A549 (cell line): ENCODE measurements at regions not wholly inside any gene's neighbourhood (a gene's known extent, or its start where the extent isn't known, plus 50 kb on each side); places are given as distances from the start of the nearest gene placed in this dataset.

ENCODE experiments used
- BHLHE40 ChIP-seq: IDR thresholded peaks from 2 replicates; pipeline ENCODE4 v1.6.1; 2012; ENCODE audit warnings: low read depth, low read length, inconsistent platforms
- CTCF ChIP-seq: fragments of >200 bp; sonication (Bioruptor Twin); formaldehyde crosslinking; IDR thresholded peaks from 3 replicates; pipeline ENCODE4 v1.5.1; 2016
- JUNB ChIP-seq: fragments of >200 bp; sonication (Bioruptor Twin); formaldehyde crosslinking; IDR thresholded peaks from 2 replicates; pipeline ENCODE4 v1.6.1; 2016
- NR3C1 ChIP-seq: fragments of >200 bp; sonication (Bioruptor Twin); formaldehyde crosslinking; IDR thresholded peaks from 3 replicates; pipeline ENCODE4 v1.6.1; 2017
- PHF8 ChIP-seq: fragments of 200-600 bp; sonication (generic); IDR thresholded peaks from 2 replicates; pipeline ENCODE4 v1.6.1; 2016; ENCODE audit warnings: low read depth, mild to moderate bottlenecking, antibody characterized with exemption, moderate library complexity, borderline replicate concordance
- POLR2A ChIP-seq: IDR thresholded peaks from 2 replicates; pipeline ENCODE4 v1.6.1; 2012; ENCODE audit warnings: mild to moderate bottlenecking, low read length
- RFX5 ChIP-seq: fragments of 450-650 bp; IDR thresholded peaks from 2 replicates; pipeline ENCODE4 v1.7.1; 2014; ENCODE audit warnings: antibody characterized with exemption, mild to moderate bottlenecking, moderate library complexity
- TP53 ChIP-seq: fragments of 250-450 bp; sonication (Bioruptor Pico); IDR thresholded peaks from 2 replicates; pipeline ENCODE4 v1.5.0; 2021; ENCODE audit warnings: mild to moderate bottlenecking, moderate library complexity
- TF ChIP-seq, protein P1 (sequence below): fragments of 450-650 bp; IDR thresholded peaks from 2 replicates; pipeline ENCODE4 v1.6.1; 2014; ENCODE audit warnings: antibody characterized with exemption
- TF ChIP-seq, protein P2 (sequence below): fragments of >200 bp; sonication (Bioruptor Twin); formaldehyde crosslinking; IDR thresholded peaks from 3 replicates; pipeline ENCODE4 v1.6.1; 2016

DNA sequence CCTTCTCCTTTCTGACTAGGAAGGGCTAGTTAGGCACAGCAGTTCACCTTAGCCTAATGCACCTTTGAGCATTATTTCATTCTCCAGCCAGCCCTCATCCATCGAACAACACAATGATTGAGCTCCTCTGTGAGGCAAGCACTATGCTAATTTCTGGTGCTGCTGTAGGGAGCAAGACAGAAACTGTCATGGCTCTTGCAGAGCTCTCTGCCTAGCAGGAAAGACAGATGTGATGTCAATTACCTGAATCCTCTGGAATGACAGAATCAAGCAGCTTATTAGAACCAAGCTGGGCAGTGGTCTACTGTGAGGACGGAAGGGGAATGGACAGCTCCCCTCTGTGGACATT is 256.1 kb upstream of the NOCT start:
- TF ChIP-seq CTCF (no peak), RFX5 (no peak), BHLHE40 (no peak), TP53 (CRISPR knock-in tag) (no peak), JUNB (no peak), NR3C1 (no peak), POLR2A (no peak), PHF8 (no peak)
- TF ChIP-seq, protein P1, sequence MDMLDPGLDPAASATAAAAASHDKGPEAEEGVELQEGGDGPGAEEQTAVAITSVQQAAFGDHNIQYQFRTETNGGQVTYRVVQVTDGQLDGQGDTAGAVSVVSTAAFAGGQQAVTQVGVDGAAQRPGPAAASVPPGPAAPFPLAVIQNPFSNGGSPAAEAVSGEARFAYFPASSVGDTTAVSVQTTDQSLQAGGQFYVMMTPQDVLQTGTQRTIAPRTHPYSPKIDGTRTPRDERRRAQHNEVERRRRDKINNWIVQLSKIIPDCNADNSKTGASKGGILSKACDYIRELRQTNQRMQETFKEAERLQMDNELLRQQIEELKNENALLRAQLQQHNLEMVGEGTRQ = no peak
- TF ChIP-seq, protein P2, sequence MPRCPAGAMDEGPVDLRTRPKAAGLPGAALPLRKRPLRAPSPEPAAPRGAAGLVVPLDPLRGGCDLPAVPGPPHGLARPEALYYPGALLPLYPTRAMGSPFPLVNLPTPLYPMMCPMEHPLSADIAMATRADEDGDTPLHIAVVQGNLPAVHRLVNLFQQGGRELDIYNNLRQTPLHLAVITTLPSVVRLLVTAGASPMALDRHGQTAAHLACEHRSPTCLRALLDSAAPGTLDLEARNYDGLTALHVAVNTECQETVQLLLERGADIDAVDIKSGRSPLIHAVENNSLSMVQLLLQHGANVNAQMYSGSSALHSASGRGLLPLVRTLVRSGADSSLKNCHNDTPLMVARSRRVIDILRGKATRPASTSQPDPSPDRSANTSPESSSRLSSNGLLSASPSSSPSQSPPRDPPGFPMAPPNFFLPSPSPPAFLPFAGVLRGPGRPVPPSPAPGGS = no peak
